GM21367 (cell line): ENCODE measurements at regions not wholly inside any gene's neighbourhood (a gene's known extent, or its start where the extent isn't known, plus 50 kb on each side); places are given as distances from the start of the nearest gene placed in this dataset.

Experiments used
- ATAC-seq: cut with Tn5 transposase; IDR thresholded peaks from one replicate; pipeline ENCODE4 v1.9.1; 2021; ENCODE audit not compliant: unreplicated experiment

DNA sequence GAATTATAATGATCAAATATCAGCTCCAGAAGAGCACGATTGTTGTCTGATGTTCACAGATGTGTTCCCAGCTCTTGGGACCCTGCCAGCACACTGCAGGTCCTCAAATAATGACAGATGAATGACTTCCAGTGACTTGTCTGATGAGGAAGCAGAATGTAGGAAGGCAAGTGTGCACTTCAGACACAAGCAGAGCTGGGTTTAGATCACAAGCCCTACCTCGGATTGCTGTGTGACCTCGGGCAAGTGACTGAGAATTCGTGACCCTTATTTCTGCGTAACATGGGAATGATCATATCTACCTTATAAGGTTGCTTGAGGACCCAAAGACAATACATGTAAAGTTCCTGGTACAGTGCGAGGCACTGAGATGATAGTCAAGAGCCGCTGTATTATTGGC is 182.2 kb downstream of the ABCC12 start:
- ATAC-seq: no peak

DNA sequence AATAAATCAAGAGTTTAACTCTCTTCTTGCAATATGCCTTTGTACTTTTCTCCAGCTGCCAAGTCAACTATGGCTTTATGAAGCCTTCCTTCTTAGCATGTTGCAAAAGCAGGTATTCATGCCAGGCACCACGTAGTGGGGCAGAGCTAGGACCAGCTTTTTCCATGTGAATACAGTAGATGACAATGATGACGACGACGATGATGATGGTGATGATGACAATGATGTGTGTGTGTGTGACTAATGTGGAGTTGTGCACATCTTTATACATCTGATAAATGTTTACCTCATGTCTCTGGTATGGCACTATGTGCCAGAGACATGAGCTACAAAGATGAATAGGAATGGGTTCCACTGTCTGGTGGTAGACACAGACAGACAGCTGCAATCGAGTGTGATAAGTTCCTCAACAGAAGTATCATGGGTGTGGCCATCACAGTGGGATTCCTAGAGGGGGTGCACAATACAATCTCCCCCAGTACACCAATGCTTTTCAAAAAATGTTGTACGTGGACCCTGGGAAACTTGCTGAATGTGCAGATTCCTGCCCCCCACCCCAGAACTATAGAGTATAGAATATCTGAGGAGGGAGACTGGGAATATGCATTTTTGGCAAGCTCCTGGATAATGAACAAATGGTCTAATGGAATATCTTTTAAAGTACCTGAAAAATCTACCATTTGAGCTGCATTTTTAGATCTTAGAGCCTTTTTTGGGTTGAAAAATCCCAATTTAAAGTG is 183.4 kb downstream of the ABCC12 start:
- no peak for ATAC-seq

DNA sequence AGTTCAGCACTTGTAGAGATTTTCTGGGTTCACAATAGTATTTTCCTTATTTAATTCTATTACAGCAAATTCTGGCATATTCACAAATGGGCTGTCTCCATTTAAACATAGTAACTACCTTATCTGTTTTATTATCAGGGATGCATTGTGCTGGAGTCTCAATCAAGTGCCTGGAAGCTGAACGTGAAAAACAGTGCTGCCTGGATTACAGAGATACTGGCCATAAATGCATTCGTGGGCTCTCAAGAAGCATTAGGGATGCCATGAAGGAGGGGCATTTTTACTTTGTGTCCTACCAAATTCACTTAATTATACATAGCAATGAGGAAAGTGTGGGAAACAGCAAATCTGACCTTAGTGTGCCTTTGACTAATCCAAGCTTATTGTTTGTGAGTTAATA is 184.6 kb downstream of the ABCC12 start:
- ATAC-seq: no peak

- no peak for ATAC-seq
Measured at GRCh38 chr16:47970291-47970931, 185.4 kb downstream of the ABCC12 start.

- ATAC-seq: no peak
Measured at GRCh38 chr16:47967374-47967773, 188.4 kb downstream of the ABCC12 start.

GRCh38 chr16:47966325-47966724 is 189.5 kb downstream of the ABCC12 start:
- no peak for ATAC-seq

DNA sequence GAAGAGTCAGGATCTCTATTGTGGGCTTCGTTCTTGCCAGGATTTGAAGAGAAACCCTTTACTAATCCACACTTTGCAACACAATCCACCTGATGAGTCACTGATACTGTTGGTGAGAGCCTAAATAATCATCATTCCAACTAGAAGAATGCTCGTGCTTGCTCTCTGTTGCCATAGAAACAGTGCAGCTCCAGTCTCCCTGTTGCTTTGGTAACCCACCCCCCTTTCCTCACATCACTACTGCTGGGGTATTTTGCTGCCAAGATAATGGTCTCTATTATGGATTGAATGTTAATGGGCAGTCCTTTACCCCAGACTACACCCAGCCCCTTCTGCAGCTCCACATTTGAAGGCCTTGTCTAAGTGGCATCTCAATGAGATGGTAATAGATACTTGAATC is 190.4 kb downstream of the ABCC12 start:
- no peak for ATAC-seq

DNA sequence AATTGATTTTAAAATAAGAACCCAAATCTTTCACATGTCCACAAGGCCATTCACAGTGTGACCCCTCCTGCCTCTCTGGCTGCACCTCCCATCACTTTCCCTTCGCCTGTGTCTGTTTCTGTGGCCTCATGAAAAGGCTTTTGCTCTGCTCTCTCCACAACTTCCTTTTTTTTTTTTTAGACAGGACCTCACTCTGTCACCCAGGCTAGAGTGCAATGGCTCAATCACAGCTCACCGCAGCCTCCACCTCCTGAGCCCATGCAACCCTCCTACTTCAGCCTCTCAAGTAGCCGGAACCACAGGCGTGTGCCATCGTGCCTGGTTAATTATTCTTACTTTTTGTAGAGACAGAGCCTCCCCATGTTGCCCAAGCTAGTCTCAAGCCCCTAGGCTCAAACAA is 197.1 kb downstream of the ABCC12 start:
- ATAC-seq: no peak

DNA sequence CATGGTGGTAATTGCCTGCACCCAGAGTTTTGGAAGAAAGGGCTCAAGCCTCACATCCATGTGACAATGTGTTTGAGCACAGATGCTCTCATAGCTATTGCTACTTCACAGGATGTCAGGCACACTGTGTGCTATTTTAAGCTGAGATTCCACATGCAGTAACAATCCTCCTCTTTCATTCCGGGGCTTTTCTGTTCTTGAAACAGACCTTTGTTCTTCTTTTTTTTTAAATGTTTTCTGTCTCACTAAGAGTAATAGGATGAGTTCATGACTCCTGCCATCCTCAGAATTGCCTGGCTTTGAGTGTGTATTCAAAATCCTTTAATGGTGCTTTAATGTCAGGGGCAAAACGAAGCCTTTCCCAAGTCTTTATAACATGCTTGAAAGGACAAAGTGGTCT is 198.9 kb downstream of the ABCC12 start:
- ATAC-seq: no peak

GRCh38 chr16:47949714-47950113 is 206.1 kb downstream of the ABCC12 start:
- ATAC-seq: no peak

DNA sequence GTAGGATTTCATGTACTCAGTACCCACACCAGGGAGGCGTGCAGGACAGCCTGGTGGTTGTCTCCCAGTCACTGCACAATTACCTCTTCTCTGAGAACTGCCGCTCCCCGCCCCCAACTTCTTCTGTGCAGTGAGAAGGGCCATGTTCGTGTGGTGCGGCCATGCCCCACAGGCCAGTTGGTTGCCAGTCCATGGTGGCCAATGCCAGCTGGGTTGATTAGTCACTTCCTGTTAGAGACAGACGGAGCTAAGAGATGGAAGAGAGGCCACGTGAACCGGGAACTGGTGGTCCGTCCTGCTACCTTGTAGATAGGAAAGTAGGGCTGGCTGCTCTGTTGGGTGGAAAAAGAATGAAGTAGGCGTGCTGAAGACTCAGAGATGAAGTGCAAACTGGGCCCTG is 206.5 kb downstream of the ABCC12 start:
- ATAC-seq: no peak

GRCh38 chr16:47947723-47948122 is 208.1 kb downstream of the ABCC12 start:
- no peak for ATAC-seq

- no peak for ATAC-seq
Measured at GRCh38 chr16:47946092-47946491, 209.7 kb downstream of the ABCC12 start.

GRCh38 chr16:47944589-47944988 is 211.2 kb downstream of the ABCC12 start:
- no peak for ATAC-seq

DNA sequence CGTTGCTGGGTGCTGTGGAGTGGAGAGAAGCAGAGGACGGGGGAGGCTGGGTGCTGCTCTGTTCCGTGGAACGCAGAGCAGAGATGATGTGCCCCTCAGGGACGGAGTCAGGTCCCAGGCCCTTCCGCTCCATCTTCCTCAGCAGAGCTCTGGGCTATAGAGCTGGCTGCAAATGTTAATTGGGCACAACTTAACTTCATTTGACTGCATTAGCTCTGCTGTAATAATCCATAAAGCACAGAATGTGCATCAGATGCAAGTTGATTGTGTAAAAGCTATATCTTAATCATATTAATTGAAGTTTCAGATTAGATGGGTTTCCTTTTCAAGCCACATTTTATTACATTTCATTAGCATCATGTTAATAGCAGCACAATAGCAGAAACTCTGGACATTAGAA is 212.6 kb downstream of the ABCC12 start:
- no peak for ATAC-seq

- no peak for ATAC-seq
Measured at GRCh38 chr16:47940466-47940865, 215.3 kb downstream of the ABCC12 start.

DNA sequence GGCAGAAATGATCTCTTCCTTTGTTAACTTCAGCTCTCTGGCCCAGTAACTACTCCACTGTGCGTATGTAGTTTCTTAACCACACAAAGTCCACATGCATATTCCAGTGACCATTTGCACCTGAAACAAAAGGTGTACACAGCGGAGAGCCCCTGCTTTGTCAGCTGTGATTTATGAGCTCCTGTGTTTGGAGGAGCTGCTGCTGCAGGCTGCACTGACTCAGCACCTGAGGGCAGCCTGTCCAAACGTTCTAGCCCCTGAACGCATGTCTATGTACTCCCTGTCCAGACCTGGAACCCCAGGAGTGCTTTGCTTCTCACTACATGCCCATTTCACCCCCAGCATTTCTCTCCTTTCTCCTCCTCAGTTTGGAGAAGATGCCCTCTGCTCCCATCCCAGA is 216.1 kb downstream of the ABCC12 start:
- no peak for ATAC-seq

DNA sequence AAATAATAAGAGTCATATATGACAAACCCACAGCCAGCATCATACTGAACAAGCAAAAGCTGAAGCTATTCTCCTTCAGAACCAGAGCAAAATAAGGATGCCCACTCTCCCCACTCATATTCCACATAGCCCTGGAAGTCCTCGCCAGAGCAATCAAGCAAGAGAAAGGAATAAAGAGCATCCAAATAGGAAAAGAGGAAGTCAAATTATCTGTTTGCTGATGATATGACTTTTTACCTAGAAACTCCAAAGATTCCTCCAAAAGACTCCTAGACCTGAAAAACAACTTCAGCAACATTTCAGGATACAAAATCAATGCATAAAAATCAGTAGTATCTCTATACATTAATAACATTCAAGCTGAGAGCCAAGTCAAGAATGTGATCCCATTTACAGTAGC is 217.5 kb downstream of the ABCC12 start:
- no peak for ATAC-seq

DNA sequence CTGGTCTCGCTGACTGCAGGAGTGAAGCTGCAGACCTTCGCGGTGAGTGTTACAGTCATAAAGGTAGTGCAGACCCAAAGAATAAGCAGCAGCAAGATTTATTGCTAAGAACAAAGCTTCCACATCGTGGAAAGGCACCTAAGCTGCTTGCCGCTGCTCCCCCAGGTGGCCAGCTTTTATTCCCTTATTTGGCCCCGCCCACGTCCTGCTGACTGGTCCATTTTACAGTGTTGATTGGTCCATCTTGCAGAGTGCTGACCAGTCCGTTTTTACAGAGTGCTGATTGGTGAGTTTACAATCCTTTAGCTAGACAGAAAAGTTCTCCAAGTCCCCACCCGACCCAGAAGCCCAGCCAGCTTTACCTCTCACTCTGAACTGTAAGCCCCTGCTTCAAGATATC is 227.8 kb downstream of the ABCC12 start:
- no peak for ATAC-seq

DNA sequence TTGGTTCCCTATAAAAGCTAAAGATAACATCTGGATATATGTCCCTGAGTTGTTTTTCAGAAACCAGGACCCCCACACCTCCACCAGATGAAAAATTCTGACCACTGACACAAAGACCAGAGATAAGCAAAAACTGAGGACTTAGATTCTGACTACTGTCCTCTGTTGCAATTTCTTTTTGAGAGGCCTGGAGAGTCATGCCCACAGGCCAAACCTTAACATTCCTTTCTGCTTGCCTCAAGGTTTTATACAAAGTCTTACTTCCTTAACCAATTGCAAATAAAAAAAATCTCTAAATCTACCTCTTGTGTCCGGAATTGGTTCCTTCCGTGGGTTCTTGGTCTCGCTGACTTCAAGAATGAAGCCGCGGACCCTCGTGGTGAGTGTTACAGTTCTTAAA is 228.5 kb downstream of the ABCC12 start:
- ATAC-seq: no peak

DNA sequence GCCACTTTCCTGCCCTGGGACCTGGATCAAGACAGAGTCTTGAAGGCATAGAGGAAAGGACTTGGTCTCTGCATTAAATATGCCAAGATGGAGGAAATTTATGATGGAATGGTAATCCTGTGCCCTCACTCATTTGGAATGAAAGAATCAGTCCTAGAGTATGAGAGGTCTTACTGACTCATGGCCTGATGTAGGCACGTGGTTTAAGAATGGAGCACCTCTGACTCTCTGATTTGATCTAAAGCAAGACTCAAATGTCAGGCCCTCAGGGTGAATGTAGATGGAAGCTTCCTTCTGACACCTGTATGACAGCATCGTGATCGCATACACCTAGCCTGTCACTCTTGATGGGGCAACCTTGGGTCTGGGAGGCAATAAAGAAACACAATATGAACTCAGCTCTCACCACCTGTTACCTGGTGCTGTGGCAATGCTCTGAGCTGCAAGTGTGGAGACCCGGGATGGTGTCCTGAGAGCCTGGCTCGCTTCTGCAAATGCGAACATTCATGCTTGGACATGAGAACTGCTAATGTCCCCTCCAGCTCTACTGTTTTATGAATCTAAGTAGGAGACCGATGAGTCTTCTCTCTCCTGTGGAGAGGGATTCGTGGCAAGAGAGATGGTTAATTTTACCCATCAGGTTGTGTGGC is 229.9 kb downstream of the ABCC12 start:
- ATAC-seq: no peak

GRCh38 chr16:47924950-47925349 is 230.8 kb downstream of the ABCC12 start:
- no peak for ATAC-seq
